ENCODE measurements at regions not wholly inside any gene's neighbourhood (a gene's known extent, or its start where the extent isn't known, plus 50 kb on each side); places are given as distances from the start of the nearest gene placed in this dataset.
"Not testable (repeated sequence)": the region's sequence is repeated elsewhere in the genome, so short reads cannot be mapped to it uniquely, and the experiment has no call there.

- no peak for FAIRE-seq
Observed at GRCh38 chr13:82115391-82115790, 1766.9 kb downstream of the SLITRK1 start.

DNA sequence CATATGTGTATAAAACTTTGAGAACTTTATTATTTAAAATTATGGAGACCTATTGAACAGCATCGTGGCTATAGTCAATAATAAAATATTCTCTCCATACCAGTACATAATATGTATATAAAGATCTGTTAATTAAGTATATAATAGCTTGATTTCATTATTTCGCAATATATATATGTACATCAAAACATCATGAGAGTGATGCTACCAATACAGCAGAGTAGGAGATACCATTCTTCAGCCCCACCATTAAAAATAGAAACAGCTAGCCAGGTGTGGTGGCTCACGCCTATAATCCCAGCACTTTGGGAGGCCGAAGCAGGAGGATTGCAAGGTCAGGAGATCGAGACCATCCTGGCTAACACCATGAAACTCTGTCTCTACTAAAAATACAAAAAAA lies 1755.3 kb upstream of the SPRY2 start:
- FAIRE-seq = no peak

DNA sequence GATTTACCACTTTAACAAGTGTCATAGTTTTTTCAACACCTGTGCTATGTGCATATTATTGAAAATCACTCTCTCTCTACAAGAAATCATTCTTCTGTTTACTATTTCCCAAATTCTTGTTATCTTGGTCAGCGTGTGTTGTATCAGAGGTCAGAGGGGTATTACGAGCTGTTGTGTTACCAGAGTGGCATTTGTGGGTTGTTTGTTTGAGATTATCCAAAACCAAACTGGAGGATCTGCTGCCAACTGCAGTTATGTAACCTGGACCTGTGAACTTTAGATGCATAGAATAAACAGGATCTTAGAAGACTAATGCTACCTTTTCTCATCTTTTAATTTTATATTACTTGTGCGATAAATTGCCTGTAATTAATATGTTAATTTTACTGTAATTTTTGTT lies 1751.4 kb upstream of the SPRY2 start:
- FAIRE-seq = no peak

DNA sequence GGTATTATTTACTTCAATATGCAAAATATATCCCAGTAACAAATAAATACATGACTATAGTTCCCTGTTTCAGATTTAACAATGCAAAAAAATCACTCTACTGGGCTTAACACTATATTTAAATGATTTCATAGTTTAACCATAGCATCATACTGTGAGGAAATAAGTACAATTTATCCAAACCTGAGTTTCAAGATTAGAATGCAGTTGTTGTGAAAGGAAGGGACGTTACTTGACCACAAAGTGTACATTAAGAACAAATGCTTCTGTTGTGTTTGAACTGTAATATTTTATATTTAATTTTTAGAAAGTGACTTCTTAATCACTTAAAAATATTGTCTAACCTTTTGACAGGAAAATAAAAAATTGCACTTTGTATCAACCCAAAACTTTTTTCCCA lies 1747.9 kb upstream of the SPRY2 start:
- no peak for FAIRE-seq

DNA sequence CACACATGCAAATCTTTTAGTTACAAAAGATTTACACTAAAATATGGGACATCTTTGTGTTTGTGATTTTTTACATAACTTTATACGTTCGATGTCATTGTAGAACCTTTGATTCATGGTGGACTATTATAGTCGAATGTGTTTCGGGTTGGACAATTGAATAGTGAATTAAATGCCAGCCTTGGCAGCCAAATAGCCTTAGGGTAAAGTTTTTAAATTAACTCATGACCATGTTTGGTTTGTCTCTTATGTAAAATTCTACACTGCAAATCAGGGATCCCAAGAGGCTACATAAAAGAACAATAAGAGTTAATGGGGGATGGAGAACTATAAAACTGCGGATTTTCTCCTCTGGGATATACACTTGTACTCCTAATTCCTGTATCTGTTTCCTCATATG lies 1735.6 kb upstream of the SPRY2 start:
- no peak for FAIRE-seq

DNA sequence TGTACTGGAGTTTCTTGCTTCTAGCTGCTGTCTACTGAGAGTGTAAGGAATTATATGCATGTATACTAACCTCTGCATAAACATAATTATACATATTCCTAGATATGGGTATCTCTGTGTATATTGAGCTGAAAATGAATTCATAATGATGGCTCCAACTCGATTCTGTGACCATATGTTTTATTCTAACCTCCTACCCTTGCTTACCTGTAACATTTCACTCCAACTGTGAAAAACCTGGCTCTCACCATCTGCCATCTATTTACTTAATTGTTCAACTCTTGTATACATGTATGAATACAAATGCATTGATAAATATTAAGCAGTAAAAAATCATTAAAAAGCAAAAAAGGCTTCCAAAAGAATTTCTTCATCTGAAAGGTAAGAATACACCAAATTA lies 1729.5 kb upstream of the SPRY2 start:
- FAIRE-seq = no peak

DNA sequence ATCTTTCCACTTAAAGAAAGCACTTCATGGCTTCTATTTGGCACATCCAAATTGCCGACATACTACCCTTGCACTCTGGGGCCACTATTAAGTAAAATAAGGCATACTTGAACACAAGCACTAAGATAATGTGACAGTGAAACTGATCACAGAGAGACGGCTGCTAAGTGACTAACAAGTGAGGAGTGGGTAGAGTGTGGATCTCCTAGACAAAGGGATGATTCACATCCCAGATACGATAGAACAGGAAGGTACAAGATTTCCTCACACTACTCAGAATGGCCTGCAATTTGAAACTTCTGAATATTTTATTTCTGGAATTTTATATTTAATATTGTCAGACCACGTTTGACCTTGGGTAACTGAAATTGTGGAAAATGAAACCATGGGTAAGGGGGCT lies 1721.8 kb upstream of the SPRY2 start:
- FAIRE-seq = no peak

GRCh38 chr13:82058364-82058763 lies 1717.4 kb upstream of the SPRY2 start:
- FAIRE-seq = peak; percentile 36

- FAIRE-seq = not testable (repeated sequence)
Observed at GRCh38 chr13:82045316-82045715, 1704.4 kb upstream of the SPRY2 start.

DNA sequence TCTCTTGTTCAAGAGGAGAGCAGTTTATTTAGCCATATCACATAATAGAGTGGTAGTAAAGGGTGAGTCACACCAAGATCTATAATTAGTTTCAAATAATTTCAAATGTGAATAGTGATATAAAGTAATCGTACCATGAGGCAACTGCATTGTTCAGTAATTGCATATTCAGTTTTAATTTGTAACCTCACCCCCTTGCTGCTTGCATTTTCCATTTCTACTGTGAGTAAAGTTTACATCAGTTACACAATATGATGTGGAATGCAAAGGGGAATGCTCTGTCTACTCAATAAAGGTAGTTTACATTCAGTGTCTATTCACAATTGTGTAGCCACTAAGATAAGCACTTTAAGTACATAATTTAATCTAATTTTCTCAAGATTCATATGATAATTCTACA lies 1695.7 kb upstream of the SPRY2 start:
- no peak for FAIRE-seq

- FAIRE-seq = no peak
Observed at GRCh38 chr13:82011355-82011754, 1670.4 kb upstream of the SPRY2 start.

- FAIRE-seq = no peak
Observed at GRCh38 chr13:82010780-82011179, 1669.9 kb upstream of the SPRY2 start.

- FAIRE-seq = no peak
Observed at GRCh38 chr13:82002710-82003109, 1661.8 kb upstream of the SPRY2 start.

DNA sequence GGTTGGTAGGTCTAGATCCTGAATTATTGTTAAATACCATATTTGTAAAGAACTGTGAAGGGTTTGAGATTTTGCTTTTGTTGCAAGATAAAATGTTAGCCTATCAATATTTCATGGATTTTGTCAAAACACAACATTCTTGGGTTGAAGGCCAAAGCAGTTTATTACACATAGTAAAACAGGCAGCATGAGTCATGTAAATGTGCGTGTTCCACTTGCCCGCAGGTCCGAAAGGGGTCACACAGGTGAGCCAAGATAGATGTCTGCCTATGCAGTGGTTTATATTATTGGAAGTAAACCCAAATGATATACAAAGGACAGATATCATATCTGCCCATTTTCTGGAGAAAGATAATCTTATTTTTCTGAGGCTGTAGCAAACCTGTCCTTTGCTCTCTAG lies 1654.4 kb upstream of the SPRY2 start:
- FAIRE-seq = no peak

DNA sequence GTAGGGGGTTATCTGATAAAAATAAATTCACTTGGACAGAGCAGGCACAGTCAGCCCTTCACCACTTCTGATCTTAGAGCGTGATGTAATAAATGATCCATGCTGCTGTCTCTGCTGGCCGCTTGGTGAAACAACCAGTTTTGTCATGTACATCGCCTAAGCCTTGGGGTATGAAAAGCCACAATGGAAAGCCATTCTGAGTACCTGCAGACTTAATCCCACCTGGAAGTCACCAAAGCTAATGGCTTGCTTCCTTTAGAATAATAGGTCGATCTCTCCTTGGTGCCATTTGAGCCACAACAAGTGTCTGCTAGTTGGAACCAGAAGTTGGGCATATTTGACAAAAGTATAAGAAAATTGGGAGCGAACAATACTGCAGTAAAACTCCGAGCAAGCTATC lies 1649.7 kb upstream of the SPRY2 start:
- FAIRE-seq = no peak

GRCh38 chr13:81988567-81988966 lies 1647.6 kb upstream of the SPRY2 start:
- FAIRE-seq = no peak

GRCh38 chr13:81987677-81988357 lies 1646.9 kb upstream of the SPRY2 start:
- no peak for FAIRE-seq

DNA sequence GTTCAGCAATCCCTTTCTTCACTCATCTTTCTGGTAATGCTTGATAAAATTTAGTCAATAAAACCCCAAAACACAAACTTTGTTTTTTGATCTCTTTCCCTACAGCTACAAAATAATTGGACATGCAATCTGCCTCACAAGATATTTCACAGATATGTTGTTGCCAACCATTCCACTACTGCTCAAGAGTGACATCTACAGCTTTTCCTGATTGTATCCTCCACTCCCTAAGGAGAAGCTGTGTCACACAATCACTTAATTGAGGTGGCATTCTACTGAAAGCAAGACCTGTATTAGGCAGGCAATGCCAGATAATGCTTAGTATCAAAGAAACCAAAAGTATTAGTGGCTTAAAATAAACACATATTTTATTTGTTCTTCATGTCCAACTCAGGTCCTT lies 1646.2 kb upstream of the SPRY2 start:
- no peak for FAIRE-seq

- FAIRE-seq = no peak
Observed at GRCh38 chr13:81986308-81986707, 1645.4 kb upstream of the SPRY2 start.

DNA sequence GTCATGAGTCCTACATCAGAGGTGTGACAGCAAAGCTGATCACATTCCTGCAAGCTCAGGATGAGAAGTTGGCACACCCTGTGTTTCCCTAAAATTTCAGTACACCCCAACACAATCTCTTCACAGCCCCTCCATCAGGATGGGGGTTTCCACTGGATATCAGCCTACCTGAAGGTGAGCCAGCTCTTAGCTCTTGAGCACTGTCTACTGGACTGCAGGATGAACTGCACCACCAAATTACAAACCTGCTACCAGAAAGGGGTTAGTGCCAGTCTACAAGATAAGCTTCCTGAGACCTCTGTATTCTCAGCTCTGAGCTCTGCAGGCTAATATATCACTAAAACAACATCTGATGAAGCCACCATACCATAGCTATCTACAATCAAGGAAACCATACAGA lies 1616.2 kb upstream of the SPRY2 start:
- no peak for FAIRE-seq

- no peak for FAIRE-seq
Observed at GRCh38 chr13:81929988-81930387, 1589.1 kb upstream of the SPRY2 start.

GRCh38 chr13:81927347-81927746 lies 1586.4 kb upstream of the SPRY2 start:
- FAIRE-seq = peak; percentile 6

DNA sequence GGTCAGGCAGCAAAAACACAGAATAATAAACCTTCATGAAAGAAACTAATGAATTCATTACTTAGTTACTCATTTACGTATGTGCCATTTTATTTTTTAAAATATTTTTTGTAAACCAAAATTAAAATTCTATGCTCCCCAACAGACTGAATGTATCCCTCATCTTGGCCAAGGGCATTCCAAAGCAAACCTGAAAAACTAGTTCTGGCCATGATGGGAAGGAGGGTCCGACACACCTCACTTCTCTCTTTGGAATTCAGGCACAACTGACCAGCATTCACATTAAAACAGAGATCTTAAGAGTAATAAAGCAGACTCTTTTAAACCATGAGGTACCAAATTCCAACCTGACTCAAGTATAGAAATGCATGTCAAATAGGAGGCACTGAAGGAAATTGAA lies 1576.9 kb upstream of the SPRY2 start:
- FAIRE-seq = no peak

DNA sequence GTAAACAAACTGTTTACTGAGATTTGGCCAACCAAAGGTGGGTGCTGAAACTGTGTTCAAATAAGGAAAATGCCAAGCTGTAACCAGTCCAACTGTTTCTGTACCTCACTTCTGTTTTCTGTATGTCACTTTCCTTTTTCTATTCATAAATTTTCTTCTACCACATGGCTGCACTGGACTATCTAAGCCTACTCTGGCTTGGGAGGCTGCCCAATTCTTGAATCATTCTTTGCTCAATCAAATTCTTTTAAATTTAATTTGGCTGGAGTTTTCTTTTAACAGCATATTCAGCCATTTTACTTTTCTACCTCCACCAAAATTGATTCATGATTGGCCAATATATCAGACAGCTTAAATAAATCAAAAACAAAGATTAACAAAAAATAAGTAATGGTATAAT lies 1575.5 kb upstream of the SPRY2 start:
- no peak for FAIRE-seq

- no peak for FAIRE-seq
Observed at GRCh38 chr13:81907787-81908372, 1567.0 kb upstream of the SPRY2 start.

Measured in G401.6 (cell line).